DND-41 (cell line): ENCODE measurements at regions not wholly inside any gene's neighbourhood (a gene's known extent, or its start where the extent isn't known, plus 50 kb on each side); places are given as distances from the start of the nearest gene placed in this dataset.

Experiments used
- EZH2 ChIP-seq: IDR thresholded peaks from 3 replicates; pipeline ENCODE4 v1.6.1; 2012; ENCODE audit warnings: borderline replicate concordance, low read depth, mild to moderate bottlenecking, moderate library complexity, low read length, inconsistent platforms; ENCODE audit not compliant: severe bottlenecking
- TF ChIP-seq, protein P1 (sequence below): IDR thresholded peaks from 2 replicates; pipeline ENCODE4 v1.5.1; 2012; ENCODE audit warnings: borderline replicate concordance, low read length, moderate library complexity, mild to moderate bottlenecking; ENCODE audit not compliant: poor library complexity, severe bottlenecking; ENCODE audit errors: extremely low read depth

DNA sequence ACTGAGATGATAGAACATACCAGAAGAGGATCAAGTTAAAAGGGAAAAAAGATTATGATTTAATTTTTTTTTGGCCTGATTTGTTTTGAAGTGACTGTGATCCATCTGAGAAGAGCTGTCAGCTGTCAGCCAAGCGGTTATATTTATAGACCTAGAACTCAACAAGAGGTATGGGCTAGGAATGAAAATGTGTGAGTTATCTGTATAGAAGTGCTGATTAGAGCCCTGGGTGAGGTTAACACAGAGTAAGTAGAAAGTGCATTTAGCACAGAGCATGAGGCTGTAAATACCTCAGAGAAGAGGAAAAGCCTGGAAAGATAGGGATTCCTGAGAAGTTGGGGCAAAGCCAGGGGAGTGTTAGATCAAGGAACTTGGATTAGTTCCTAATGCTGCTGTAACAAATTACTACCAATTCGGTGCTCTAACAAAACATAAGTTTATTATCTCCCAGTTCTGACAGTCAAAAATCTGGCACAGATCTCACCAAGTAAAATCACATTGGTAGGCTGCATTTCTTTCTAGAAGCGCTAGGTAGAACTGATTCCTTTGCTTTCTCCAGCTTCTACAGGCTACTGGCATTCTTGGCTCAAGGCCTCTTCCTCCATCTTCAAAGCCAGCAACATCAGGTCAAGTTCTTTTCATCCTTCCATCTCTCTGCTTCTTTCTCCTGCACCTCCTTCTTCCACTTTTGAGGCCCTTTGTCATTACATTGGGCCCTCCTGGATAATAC, 197.4 kb upstream of the SPHKAP start:
- TF ChIP-seq, protein P1, sequence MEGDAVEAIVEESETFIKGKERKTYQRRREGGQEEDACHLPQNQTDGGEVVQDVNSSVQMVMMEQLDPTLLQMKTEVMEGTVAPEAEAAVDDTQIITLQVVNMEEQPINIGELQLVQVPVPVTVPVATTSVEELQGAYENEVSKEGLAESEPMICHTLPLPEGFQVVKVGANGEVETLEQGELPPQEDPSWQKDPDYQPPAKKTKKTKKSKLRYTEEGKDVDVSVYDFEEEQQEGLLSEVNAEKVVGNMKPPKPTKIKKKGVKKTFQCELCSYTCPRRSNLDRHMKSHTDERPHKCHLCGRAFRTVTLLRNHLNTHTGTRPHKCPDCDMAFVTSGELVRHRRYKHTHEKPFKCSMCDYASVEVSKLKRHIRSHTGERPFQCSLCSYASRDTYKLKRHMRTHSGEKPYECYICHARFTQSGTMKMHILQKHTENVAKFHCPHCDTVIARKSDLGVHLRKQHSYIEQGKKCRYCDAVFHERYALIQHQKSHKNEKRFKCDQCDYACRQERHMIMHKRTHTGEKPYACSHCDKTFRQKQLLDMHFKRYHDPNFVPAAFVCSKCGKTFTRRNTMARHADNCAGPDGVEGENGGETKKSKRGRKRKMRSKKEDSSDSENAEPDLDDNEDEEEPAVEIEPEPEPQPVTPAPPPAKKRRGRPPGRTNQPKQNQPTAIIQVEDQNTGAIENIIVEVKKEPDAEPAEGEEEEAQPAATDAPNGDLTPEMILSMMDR = no peak
- TF ChIP-seq EZH2 = no peak
